Left ventricle myocardium inferior (tissue), 1 donor: ENCODE measurements at regions not wholly inside any gene's neighbourhood (a gene's known extent, or its start where the extent isn't known, plus 50 kb on each side); places are given as distances from the start of the nearest gene placed in this dataset.

Source experiments
- DNase-seq: peaks from one replicate; pipeline ENCODE4 v3.0.0-alpha.2; 2020
- H3K27ac ChIP-seq: fragments of 200-600 bp; replicated peaks from 2 replicates; pipeline ENCODE4 v1.8.0; 2021
- H3K27me3 ChIP-seq: fragments of 200-600 bp; 2 replicates; pipeline ENCODE4 v1.8.0; 2021; ENCODE audit warnings: low read depth
- H3K36me3 ChIP-seq: fragments of 200-600 bp; 2 replicates; pipeline ENCODE4 v1.8.0; 2021
- H3K4me1 ChIP-seq: fragments of 200-600 bp; 2 replicates; pipeline ENCODE4 v1.8.0; 2021
- H3K4me3 ChIP-seq: fragments of 200-600 bp; 2 replicates; pipeline ENCODE4 v1.8.0; 2021; ENCODE audit warnings: mild to moderate bottlenecking, moderate library complexity
- H3K9me3 ChIP-seq: fragments of 200-600 bp; replicated peaks from 2 replicates; pipeline ENCODE4 v1.8.0; 2021
- intact Hi-C: fragments of 100-400 bp; cut with micrococcal nuclease; formaldehyde crosslinking; loops from one replicate; pipeline ENCODE4 v1.11.0; 2022
- TF ChIP-seq, protein P1 (sequence below): fragments of 200-600 bp; IDR thresholded peaks from 2 replicates; pipeline ENCODE4 v1.8.0; 2021; ENCODE audit warnings: antibody characterized with exemption, mild to moderate bottlenecking, borderline replicate concordance
- donor health status: DM: no; HTN: yes; CAD: no; lungs with severe emphysema.

DNA sequence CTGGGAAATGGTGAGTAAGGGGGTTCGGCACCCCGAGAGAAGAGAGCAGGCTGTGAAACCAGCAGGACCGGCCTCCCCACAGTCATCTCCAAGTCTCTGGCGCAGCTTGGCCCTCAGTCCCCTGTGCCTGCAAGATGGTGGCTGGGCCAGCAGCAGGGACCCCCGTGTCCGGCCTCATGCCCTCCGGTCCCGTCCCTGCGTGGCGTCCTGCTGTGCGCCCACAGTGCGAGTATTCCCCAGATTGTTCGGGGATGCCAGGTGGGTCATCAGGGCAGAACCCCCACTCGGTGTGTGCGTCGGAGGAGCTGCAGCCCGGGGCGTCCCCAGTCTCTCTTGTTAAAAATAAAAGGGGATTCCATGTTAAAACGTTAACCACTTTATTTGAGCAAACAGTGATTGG, 216.9 kb upstream of the ALG10B start:
- TF ChIP-seq, protein P1, sequence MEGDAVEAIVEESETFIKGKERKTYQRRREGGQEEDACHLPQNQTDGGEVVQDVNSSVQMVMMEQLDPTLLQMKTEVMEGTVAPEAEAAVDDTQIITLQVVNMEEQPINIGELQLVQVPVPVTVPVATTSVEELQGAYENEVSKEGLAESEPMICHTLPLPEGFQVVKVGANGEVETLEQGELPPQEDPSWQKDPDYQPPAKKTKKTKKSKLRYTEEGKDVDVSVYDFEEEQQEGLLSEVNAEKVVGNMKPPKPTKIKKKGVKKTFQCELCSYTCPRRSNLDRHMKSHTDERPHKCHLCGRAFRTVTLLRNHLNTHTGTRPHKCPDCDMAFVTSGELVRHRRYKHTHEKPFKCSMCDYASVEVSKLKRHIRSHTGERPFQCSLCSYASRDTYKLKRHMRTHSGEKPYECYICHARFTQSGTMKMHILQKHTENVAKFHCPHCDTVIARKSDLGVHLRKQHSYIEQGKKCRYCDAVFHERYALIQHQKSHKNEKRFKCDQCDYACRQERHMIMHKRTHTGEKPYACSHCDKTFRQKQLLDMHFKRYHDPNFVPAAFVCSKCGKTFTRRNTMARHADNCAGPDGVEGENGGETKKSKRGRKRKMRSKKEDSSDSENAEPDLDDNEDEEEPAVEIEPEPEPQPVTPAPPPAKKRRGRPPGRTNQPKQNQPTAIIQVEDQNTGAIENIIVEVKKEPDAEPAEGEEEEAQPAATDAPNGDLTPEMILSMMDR, result no peak
- Histone ChIP-seq H3K36me3 (no peaks in the 10 kb centered on the region), H3K27me3 (no peaks in the 10 kb centered on the region), H3K9me3 (peaks cover 33% of the 10 kb centered on the region), H3K27ac (no peak overlapping the region), H3K4me3 (no peak overlapping the region), H3K4me1 (no peaks in the 10 kb centered on the region)
- intact Hi-C loops, result no loop called here
- DNase-seq, result no peak

DNA sequence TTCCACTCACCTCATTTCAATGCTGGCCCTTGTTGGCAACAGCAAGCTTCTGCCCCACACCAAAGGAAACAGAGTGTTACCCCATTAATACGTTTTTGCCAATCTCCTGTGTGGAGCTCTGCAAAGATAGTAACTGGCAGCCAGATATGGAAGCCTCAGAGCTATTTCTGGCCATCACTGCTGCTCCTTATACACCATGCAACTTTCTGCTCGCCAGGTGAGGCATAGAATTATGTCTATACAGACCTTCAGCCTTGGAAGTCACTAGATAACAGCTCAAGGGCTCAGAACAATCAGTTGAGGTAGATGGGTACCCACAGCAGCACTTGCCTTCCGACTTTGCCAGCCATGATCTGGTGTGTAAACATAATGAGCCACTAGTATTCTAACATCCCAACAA, 214.8 kb upstream of the ALG10B start:
- no peak for DNase-seq
- TF ChIP-seq, protein P1, result no peak
- intact Hi-C loops, result no loop called here
- no peak overlapping the region for H3K4me3 ChIP-seq
- H3K27me3 ChIP-seq, result no peaks in the 10 kb centered on the region
- no peaks in the 10 kb centered on the region for H3K36me3 ChIP-seq
- H3K27ac ChIP-seq, result no peak overlapping the region
- H3K4me1 ChIP-seq, result no peaks in the 10 kb centered on the region
- H3K9me3 ChIP-seq, result peaks cover 29% of the 10 kb centered on the region

DNA sequence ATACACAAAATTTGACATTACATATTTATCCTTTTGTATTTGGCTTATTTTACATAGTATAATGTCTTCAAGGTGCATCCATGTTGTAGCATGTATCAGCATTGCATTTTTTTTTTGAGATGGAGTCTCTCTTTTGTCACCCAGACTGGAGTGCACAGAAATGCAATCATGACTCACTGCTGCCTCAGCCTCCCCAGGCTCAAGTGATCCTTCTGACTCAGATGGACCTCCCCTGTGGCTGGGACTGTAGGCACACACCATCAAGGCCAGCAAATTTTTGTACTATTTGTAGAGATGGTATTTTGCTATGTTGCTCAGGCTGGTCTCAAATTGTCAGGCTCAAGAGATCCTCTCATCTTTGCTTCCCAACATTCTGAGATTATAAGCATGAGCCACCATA, 214.4 kb upstream of the ALG10B start:
- peaks cover 29% of the 10 kb centered on the region for H3K9me3 ChIP-seq
- no peaks in the 10 kb centered on the region for H3K4me1 ChIP-seq
- no peak overlapping the region for H3K4me3 ChIP-seq
- TF ChIP-seq, protein P1, result no peak
- no peaks in the 10 kb centered on the region for H3K36me3 ChIP-seq
- no peaks in the 10 kb centered on the region for H3K27me3 ChIP-seq
- intact Hi-C loops, result no loop called here
- no peak for DNase-seq
- H3K27ac ChIP-seq, result no peak overlapping the region

DNA sequence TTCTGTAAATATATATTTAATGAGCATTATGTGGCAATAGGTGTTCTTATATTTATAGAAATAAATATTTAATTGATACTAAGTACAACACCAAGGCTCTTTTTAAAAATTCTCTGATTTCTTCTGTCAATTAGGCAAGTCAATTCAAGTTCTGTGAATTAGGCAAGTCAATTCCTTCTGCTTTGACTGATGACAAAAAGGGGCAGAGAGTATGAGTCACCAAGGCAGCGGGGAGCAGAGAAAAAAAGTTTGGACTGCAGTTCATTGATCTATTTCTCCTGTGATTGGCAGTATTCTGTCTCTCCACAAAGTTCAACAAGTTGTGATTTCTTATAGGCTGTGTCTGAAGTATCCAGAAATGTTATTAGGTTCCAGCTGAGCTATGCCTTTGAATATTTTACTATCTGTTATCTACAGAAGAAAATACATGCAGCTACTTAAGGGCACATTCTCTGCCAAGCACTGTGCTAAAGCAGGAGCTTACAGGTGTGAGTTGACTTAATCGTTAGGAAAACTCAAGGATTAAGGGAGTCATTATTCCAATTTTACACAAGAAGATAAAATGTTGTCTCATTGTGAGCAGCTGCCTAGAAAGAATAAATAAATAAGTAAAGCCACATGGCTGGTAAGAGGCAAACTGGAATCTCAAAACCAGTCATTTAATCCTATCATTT, 206.4 kb upstream of the ALG10B start:
- no peaks in the 10 kb centered on the region for H3K9me3 ChIP-seq
- no peak overlapping the region for H3K4me3 ChIP-seq
- intact Hi-C loops, result loop anchor here (10.0 kb wide), 1 partner anchor 185 kb away; no protein-coding TSS in a partner anchor
- TF ChIP-seq, protein P1, result no peak
- H3K27me3 ChIP-seq, result no peaks in the 10 kb centered on the region
- H3K36me3 ChIP-seq, result no peaks in the 10 kb centered on the region
- DNase-seq, result no peak
- no peaks in the 10 kb centered on the region for H3K4me1 ChIP-seq
- no peak overlapping the region for H3K27ac ChIP-seq

DNA sequence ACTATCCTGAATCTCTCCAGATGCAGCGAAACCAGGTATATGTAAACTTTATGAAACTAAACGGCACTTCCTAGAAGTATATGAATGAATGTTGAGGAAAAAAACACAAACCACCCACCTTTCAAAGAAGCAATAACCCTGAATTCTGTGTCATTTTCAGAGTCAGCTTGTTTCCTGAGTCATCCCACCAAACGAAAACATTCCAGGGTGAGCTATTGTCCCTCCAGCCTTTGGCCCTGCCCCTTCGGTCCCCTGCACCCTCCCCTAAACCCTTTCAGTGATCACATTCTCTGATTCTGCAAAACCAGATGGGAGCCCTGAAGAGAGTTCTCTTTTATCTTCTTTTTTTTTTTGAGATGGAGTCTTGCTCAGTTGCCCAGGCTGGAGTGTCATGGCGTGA, 202.6 kb upstream of the ALG10B start:
- DNase-seq, result no peak
- Histone ChIP-seq H3K36me3 (no peaks in the 10 kb centered on the region), H3K9me3 (no peaks in the 10 kb centered on the region), H3K4me1 (no peaks in the 10 kb centered on the region), H3K27ac (no peak overlapping the region), H3K4me3 (no peak overlapping the region), H3K27me3 (no peaks in the 10 kb centered on the region)
- TF ChIP-seq, protein P1, result no peak
- intact Hi-C loops, result loop anchor here (10.0 kb wide), 1 partner anchor 181 kb away; no protein-coding TSS in a partner anchor
